ENCODE measurements at regions not wholly inside any gene's neighbourhood (a gene's known extent, or its start where the extent isn't known, plus 50 kb on each side); places are given as distances from the start of the nearest gene placed in this dataset.

GRCh38 chr12:88955531-88955930 lies 375.3 kb upstream of the KITLG start:
- no peak for ATAC-seq
- in situ Hi-C loops (cut with MboI; ENCODE audit: low sequenced_read_pairs in 4 of 4) = no loop called here

DNA sequence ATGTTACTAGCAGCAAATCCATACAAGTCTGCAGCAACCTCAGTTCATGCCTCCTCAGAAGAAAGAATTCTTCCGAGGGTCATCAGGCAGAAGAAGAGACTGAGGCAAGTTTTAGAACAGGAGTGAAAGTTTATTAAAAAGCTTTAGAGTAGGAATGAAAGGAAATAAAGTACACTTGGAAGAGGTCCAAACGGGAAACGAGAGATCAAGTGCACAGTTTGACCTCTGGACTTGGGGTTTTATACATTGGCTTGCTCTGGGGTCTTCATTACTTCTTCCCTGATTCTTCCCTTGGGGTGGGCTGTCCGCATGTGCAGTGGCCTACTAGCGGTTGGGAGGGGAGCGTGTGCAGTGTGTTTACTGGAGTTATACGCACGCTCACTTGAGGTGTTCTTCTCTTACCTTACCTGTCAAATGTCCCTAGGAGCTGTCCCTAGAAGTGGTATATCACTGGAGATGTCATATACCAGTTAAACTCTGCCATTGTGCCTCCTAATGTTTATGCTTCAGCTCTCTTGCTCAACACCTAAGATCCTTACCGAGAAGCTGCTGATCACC lies 372.8 kb upstream of the KITLG start:
- H3K27ac ChIP-seq = no peak overlapping the region
- H3K36me3 ChIP-seq = no peaks in the 10 kb centered on the region
- H3K9me3 ChIP-seq = no peaks in the 10 kb centered on the region
- DNase-seq = no peak
- intact Hi-C loops (cut with DNase I; ENCODE audit: low total_unique reads) (no loop called here), in situ Hi-C loops (cut with MboI; ENCODE audit: low sequenced_read_pairs in 4 of 4) (no loop called here)
- no peak overlapping the region for H3K4me3 ChIP-seq
- no peak for ATAC-seq
- no peaks in the 10 kb centered on the region for H3K4me1 ChIP-seq
- H3K27me3 ChIP-seq = no peaks in the 10 kb centered on the region
- TF ChIP-seq, protein P1, sequence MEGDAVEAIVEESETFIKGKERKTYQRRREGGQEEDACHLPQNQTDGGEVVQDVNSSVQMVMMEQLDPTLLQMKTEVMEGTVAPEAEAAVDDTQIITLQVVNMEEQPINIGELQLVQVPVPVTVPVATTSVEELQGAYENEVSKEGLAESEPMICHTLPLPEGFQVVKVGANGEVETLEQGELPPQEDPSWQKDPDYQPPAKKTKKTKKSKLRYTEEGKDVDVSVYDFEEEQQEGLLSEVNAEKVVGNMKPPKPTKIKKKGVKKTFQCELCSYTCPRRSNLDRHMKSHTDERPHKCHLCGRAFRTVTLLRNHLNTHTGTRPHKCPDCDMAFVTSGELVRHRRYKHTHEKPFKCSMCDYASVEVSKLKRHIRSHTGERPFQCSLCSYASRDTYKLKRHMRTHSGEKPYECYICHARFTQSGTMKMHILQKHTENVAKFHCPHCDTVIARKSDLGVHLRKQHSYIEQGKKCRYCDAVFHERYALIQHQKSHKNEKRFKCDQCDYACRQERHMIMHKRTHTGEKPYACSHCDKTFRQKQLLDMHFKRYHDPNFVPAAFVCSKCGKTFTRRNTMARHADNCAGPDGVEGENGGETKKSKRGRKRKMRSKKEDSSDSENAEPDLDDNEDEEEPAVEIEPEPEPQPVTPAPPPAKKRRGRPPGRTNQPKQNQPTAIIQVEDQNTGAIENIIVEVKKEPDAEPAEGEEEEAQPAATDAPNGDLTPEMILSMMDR (IDR thresholded peaks at IDR 0.05 in 4 of 5, conservative IDR thresholded peaks at IDR 0.05 in 1 of 5) = no peak
- TF ChIP-seq POLR2A (IDR thresholded peaks at IDR 0.05) = no peak

More at GRCh38 chr12:88955531-88955930, 375.3 kb upstream of the KITLG start:
- Histone ChIP-seq H3K36me3 (no peaks in the 10 kb centered on the region), H3K27me3 (no peaks in the 10 kb centered on the region), H3K4me1 (peaks cover under 1 to 5% of the 10 kb centered on the region in 2 donors), H3K4me3 (no peak overlapping the region), H3K27ac (no peak overlapping the region), H3K9me3 (no peaks in the 10 kb centered on the region)
- no peak for DNase-seq
- TF ChIP-seq, protein P1 (IDR thresholded peaks at IDR 0.05 in 4 of 5, conservative IDR thresholded peaks at IDR 0.05 in 1 of 5) = no peak
- no peak for TF ChIP-seq POLR2A (IDR thresholded peaks at IDR 0.05)
- intact Hi-C loops (cut with DNase I; ENCODE audit: low total_unique reads) = no loop called here

GRCh38 chr12:88952562-88952942 lies 372.3 kb upstream of the KITLG start:
- H3K36me3 ChIP-seq = no peaks in the 10 kb centered on the region
- DNase-seq (no peak), ATAC-seq (no peak)
- TF ChIP-seq POLR2A (IDR thresholded peaks at IDR 0.05) = no peak
- TF ChIP-seq, protein P1 (IDR thresholded peaks at IDR 0.05 in 4 of 5, conservative IDR thresholded peaks at IDR 0.05 in 1 of 5) = no peak
- H3K27me3 ChIP-seq = no peaks in the 10 kb centered on the region
- H3K4me1 ChIP-seq = peaks cover 0 to 1% of the 10 kb centered on the region in 2 donors
- H3K4me3 ChIP-seq = no peak overlapping the region
- intact Hi-C loops (cut with DNase I; ENCODE audit: low total_unique reads) (no loop called here), in situ Hi-C loops (cut with MboI; ENCODE audit: low sequenced_read_pairs in 4 of 4) (no loop called here)
- no peak overlapping the region for H3K27ac ChIP-seq
- no peaks in the 10 kb centered on the region for H3K9me3 ChIP-seq

- H3K27ac ChIP-seq = no peak overlapping the region
- TF ChIP-seq, protein P1 (IDR thresholded peaks at IDR 0.05 in 4 of 5, conservative IDR thresholded peaks at IDR 0.05 in 1 of 5) = no peak
- no peak for TF ChIP-seq POLR2A (IDR thresholded peaks at IDR 0.05)
- ATAC-seq = no peak
- no peaks in the 10 kb centered on the region for H3K9me3 ChIP-seq
- no peak for DNase-seq
- no peaks in the 10 kb centered on the region for H3K36me3 ChIP-seq
- H3K27me3 ChIP-seq = no peaks in the 10 kb centered on the region
- intact Hi-C loops (cut with DNase I; ENCODE audit: low total_unique reads) = no loop called here
- peaks cover 2 to 7% of the 10 kb centered on the region in 2 donors for H3K4me1 ChIP-seq
- H3K4me3 ChIP-seq = no peak overlapping the region
- in situ Hi-C loops (cut with MboI; ENCODE audit: low sequenced_read_pairs in 4 of 4) = no loop called here
Measured at GRCh38 chr12:88951860-88952561, 371.7 kb upstream of the KITLG start.
